ENCODE measurements at regions not wholly inside any gene's neighbourhood (a gene's known extent, or its start where the extent isn't known, plus 50 kb on each side); places are given as distances from the start of the nearest gene placed in this dataset.

GRCh38 chr2:185502351-185502750 lies 236.3 kb upstream of the FSIP2 start:
- Histone ChIP-seq H3K4me1 (ENCODE audit: insufficient read depth, low read length) (no peaks in the 10 kb centered on the region), H3K36me3 (ENCODE audit: insufficient read depth, low read length) (no peaks in the 10 kb centered on the region), H3K79me2 (ENCODE audit: insufficient read depth, low read length) (no peaks in the 10 kb centered on the region), H3K4me2 (ENCODE audit: insufficient read depth, low read length) (no peak overlapping the region), H2AFZ (ENCODE audit: low read length) (no peak overlapping the region), H4K20me1 (ENCODE audit: insufficient read depth, low read length) (no peaks in the 10 kb centered on the region), H3K4me3 (ENCODE audit: insufficient read depth, low read length) (no peak overlapping the region), H3K27me3 (ENCODE audit: insufficient read depth, low read length) (no peaks in the 10 kb centered on the region), H3K27ac (ENCODE audit: low read depth, low read length) (no peak overlapping the region), H3K9me3 (ENCODE audit: low read depth, low read length) (no peaks in the 10 kb centered on the region)
- no peak for TF ChIP-seq CTCF (IDR thresholded peaks at IDR 0.05; ENCODE audit: extremely low read depth, low read depth, low read length)
- DNase-seq (ENCODE audit: insufficient read length, low spot score, missing footprints), result no peak

DNA sequence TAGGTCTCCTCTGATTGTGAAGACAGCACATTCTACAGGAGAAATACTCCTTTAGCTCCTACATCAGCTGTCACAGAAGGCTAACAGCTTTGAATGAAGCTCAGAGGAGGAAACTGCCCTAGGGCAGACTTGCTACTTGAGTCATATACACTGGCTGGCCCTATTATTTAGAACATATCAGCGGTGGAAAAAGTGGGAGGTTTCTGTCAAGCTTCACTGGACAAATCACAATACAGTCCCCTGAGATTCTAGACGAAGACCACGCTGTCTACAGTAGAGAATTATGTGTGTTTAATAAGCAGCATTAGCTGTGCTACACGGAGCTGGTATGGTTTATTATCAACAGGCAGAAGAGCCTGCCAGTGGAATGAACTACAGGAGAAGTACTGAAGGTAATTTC lies 230.9 kb upstream of the FSIP2 start:
- H3K79me2 ChIP-seq (ENCODE audit: insufficient read depth, low read length), result no peaks in the 10 kb centered on the region
- no peaks in the 10 kb centered on the region for H3K4me1 ChIP-seq (ENCODE audit: insufficient read depth, low read length)
- no peaks in the 10 kb centered on the region for H4K20me1 ChIP-seq (ENCODE audit: insufficient read depth, low read length)
- H3K36me3 ChIP-seq (ENCODE audit: insufficient read depth, low read length), result no peaks in the 10 kb centered on the region
- H2AFZ ChIP-seq (ENCODE audit: low read length), result no peak overlapping the region
- no peak overlapping the region for H3K4me3 ChIP-seq (ENCODE audit: insufficient read depth, low read length)
- no peak for TF ChIP-seq CTCF (IDR thresholded peaks at IDR 0.05; ENCODE audit: extremely low read depth, low read depth, low read length)
- no peak overlapping the region for H3K27ac ChIP-seq (ENCODE audit: low read depth, low read length)
- no peaks in the 10 kb centered on the region for H3K27me3 ChIP-seq (ENCODE audit: insufficient read depth, low read length)
- peaks cover 5% of the 10 kb centered on the region for H3K9me3 ChIP-seq (ENCODE audit: low read depth, low read length)
- H3K4me2 ChIP-seq (ENCODE audit: insufficient read depth, low read length), result no peak overlapping the region
- no peak for DNase-seq (ENCODE audit: insufficient read length, low spot score, missing footprints)

- Histone ChIP-seq H3K27me3 (ENCODE audit: insufficient read depth, low read length) (no peaks in the 10 kb centered on the region), H4K20me1 (ENCODE audit: insufficient read depth, low read length) (no peaks in the 10 kb centered on the region), H3K4me3 (ENCODE audit: insufficient read depth, low read length) (no peak overlapping the region), H3K27ac (ENCODE audit: low read depth, low read length) (no peak overlapping the region), H3K79me2 (ENCODE audit: insufficient read depth, low read length) (no peaks in the 10 kb centered on the region), H3K36me3 (ENCODE audit: insufficient read depth, low read length) (no peaks in the 10 kb centered on the region), H3K4me2 (ENCODE audit: insufficient read depth, low read length) (no peak overlapping the region), H3K4me1 (ENCODE audit: insufficient read depth, low read length) (no peaks in the 10 kb centered on the region), H3K9me3 (ENCODE audit: low read depth, low read length) (peaks cover 5% of the 10 kb centered on the region), H2AFZ (ENCODE audit: low read length) (no peak overlapping the region)
- TF ChIP-seq CTCF (IDR thresholded peaks at IDR 0.05; ENCODE audit: extremely low read depth, low read depth, low read length), result no peak
- DNase-seq (ENCODE audit: insufficient read length, low spot score, missing footprints), result no peak
These were observed 228.5 kb upstream of the FSIP2 start for GRCh38 chr2:185510060-185510459.

DNA sequence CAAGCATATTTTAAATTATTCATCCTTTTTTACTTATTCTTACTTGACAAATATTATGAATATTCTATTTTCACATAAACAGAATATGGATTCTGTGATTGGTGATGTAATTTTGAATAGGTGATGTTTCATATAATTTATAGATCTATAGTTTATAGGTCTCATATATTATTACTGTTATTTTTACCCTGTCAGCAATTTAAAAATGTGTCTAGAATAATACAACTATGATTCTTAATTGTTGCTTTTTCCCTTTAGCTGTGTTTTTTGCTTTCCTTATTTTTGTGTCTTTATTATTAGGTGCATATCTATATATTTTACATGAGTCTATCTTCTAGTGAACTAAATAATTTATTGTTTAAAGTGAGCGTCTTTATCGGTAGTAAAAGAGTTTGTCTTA lies 226.7 kb upstream of the FSIP2 start:
- Histone ChIP-seq H3K4me1 (ENCODE audit: insufficient read depth, low read length) (no peaks in the 10 kb centered on the region), H3K27me3 (ENCODE audit: insufficient read depth, low read length) (no peaks in the 10 kb centered on the region), H3K4me3 (ENCODE audit: insufficient read depth, low read length) (no peak overlapping the region), H3K79me2 (ENCODE audit: insufficient read depth, low read length) (no peaks in the 10 kb centered on the region), H3K4me2 (ENCODE audit: insufficient read depth, low read length) (no peak overlapping the region), H3K36me3 (ENCODE audit: insufficient read depth, low read length) (no peaks in the 10 kb centered on the region), H2AFZ (ENCODE audit: low read length) (no peak overlapping the region), H3K9me3 (ENCODE audit: low read depth, low read length) (peaks cover 5% of the 10 kb centered on the region), H4K20me1 (ENCODE audit: insufficient read depth, low read length) (no peaks in the 10 kb centered on the region), H3K27ac (ENCODE audit: low read depth, low read length) (no peak overlapping the region)
- no peak for TF ChIP-seq CTCF (IDR thresholded peaks at IDR 0.05; ENCODE audit: extremely low read depth, low read depth, low read length)
- no peak for DNase-seq (ENCODE audit: insufficient read length, low spot score, missing footprints)
